Cerebellar nuclear complex (tissue), 1 donor: ENCODE measurements at regions not wholly inside any gene's neighbourhood (a gene's known extent, or its start where the extent isn't known, plus 50 kb on each side); places are given as distances from the start of the nearest gene placed in this dataset.
A peak's percentile ranks its signal among the peaks of the same experiment; 100 is the strongest.
"Not testable (repeated sequence)": the region's sequence is repeated elsewhere in the genome, so short reads cannot be mapped to it uniquely, and the experiment has no call there.

Experiments used
- DNase-seq, 2 experiments: peaks; one replicate each; lab custom pipeline; 2025; lab: John Stamatoyannopoulos, UW

DNA sequence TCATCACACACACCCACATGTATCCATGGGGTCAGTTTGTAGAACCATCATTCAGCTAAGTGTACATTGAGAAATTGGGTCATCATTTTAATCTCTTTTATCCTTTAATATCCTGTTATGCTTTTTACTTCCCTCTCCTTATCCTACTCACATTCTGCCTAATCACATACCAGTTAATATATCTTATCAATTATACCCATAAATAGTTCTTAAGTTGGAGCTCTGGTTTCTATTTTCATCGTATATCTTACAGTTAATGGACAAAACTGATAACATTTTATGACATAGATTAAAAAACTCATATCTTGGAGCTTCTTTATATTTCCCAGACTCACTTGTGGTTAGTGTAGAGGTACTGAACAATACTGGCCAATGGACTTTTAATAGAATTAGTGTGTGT lies 729.5 kb upstream of the LCORL start:
- DNase-seq = no peak

DNA sequence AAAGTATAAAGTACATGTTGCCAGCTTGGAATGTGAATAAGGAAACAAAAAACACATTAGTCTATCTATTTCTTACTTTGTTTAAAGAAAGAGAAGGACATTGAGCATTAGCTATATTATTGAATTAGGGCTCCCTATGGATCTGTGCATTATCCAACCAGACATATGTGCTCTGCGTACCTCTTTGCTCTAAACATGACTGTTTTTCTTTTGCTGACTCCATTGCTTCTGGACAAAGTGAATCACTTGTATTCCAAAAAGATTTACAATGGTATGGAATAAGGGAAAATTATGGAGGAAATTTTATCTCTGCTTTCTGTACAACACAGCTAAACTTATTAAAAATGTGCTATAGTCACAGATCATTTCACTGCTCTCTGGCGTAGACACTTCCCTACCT lies 727.8 kb upstream of the LCORL start:
- DNase-seq = no peak

DNA sequence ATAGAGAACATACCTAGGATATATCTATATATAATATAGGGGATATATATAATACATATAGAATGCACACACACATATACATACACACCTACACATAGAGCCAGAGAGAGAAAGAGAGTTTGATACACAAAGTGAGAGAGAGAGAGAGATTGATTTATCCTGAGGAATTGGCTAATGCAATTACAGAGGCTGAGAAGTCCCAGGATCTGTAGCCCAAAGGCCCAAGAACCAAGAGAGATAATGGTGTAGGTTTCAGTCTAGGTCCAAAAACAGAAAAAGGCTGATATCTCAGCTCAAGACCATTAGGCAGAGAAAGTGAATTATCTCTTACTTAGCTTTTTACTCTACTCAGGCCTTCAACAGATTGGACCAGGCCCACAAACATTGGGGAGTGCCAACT lies 715.0 kb upstream of the LCORL start:
- DNase-seq = no peak

DNA sequence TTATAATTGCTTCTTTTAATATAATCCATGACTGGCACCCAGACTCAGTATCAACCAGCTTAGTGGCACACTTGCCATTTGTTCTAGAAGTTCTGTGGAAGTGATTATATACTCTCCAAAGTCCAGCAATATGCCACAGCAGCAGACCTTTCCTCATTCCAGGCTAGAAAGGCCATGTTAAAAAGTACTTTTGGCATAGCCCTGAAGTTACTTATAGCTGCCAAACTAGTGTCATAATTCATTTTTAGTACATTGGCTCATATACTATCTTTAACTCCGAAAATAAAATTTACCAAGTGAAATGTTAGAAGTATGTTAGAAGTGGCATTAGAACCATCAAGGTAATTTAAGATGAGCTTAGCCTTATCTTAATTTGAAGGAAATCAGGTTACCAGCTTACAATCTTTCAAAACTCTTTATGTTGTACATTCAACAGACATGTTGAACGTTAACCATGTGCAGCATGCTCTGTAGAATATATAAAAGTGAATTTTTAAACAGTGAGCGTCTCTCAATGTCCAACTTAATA lies 714.2 kb upstream of the LCORL start:
- DNase-seq = no peak

DNA sequence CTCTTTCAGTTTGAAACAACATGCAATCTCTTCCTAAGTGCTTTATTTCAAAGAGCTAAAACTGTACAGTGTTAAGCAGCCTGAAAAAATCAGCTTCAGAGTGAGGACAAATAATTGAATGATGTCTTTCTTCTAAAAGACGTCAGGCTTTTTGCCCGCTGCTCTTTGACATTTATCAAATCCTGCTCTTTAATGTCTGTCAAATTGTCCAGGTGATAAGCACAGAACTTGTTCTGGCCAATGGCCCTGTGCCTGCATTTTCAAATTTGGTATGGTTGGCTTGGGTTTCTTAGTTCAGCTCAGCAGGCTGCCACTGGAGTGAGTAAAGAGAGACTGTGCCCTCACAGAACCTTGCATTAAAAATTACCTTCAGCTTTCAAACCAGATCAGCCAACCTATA lies 712.9 kb upstream of the LCORL start:
- no peak for DNase-seq

DNA sequence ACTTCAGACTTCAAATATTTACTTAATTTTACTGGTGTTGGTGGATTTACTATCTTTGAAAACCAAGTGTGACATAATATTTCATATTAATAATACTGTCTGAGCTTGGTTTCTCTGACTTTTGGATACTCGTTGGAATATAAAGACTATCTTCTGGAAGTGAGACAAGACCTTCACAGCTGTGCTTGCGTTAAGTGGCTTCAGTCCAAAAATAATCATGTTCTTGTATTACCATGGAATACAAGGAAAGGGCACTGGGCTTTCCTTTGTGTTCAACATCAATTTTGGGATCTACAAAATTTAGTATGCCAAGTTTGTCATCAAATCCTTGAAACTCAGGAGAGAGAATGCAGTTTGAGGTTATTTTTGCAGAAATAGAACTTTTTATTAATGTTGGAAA lies 712.4 kb upstream of the LCORL start:
- no peak for DNase-seq

DNA sequence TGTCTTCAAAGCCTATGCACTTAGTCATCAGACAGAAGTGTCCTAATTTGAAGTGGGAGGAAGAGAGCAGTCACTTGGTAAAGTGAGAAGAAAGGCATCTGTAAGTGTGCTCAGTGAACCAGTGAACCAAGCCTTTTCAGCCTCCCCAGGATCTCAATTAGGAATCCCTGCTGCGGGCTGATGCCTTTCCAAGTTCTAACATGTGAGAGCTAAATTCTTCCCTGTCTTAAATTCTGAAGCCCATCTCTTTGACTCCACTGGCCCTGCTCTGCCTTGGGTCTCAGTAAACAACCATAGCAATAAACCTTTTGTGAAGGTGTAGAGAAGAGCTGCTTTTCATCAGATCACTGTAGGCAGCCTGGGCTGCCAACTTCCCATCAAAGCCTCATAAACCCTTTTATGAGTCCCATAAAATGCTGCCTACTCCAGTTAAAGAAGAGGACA lies 701.2 kb upstream of the LCORL start:
- no peak for DNase-seq

DNA sequence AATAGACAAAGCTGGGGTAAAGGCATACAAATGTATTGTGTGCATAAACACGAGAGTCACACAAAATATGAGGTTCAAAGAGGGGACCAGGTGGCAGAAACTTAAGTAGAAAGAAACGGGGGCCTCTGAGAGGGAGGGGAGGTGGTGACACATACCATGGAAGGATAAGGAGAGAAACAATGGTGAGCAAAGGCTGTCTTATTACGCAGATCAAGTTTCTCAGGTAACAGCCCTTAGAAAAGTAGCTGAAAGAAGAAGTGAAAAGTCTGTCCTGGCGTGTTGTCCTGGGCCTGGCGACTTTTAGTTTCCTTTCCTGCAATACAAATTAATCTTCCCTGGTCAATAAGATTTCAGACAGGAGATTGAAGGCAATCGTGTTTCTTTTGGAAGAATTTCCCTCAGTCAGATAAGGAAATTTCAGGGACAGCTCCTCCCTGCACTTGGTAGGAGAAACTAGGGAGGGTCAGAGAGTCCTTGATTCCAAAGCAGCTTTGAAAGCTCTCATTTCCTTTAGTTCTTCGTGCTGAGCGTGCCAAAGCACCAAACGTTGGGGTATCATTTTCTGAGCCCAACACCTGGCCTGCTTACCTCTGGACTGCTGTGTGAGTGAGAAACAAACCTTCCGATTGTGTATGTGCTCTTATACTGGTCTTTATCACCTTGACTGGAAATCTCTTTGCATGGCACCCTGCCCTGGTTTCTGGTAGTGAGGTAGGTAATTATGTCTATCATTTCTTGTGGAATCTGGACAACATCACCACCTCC lies 676.7 kb upstream of the LCORL start:
- DNase-seq = no peak

DNA sequence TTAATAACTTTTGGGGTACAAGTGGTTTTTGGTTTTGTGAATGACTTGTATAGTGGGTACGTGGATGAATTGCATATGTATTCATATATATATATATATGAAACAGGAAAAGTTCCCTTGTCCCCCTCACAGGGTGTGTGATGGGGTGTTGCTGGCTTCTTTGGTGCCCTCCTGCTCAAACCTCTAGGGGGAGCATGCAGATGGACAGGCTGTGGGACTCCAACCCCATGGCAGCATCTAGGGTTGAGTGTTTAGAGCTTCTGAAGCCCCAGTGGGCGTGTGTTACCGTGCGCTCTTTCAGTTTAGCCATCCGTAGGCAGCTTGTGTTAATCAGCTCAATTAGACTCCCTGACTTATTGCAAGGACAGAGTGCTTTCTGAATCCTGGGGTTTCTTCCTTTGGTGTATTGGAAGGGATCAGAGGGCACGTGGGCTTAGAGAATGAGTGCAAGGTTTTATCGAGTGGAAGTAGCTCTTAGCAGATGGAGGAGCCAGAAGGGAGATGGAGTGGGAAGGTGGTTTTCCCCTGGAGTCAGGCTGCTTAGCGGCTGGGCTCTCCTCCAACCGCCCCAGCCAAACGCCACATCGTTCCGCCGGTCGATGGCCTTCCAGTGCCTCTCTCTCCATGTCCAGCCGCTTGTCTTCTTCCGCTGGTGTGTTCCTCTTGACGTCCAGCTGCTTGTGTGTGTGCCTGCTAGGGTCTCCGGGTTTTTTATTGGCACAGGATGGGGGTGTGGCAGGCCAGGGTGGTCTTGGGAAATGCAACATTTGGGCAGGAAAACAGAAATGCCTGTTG lies 674.4 kb upstream of the LCORL start:
- no peak for DNase-seq

DNA sequence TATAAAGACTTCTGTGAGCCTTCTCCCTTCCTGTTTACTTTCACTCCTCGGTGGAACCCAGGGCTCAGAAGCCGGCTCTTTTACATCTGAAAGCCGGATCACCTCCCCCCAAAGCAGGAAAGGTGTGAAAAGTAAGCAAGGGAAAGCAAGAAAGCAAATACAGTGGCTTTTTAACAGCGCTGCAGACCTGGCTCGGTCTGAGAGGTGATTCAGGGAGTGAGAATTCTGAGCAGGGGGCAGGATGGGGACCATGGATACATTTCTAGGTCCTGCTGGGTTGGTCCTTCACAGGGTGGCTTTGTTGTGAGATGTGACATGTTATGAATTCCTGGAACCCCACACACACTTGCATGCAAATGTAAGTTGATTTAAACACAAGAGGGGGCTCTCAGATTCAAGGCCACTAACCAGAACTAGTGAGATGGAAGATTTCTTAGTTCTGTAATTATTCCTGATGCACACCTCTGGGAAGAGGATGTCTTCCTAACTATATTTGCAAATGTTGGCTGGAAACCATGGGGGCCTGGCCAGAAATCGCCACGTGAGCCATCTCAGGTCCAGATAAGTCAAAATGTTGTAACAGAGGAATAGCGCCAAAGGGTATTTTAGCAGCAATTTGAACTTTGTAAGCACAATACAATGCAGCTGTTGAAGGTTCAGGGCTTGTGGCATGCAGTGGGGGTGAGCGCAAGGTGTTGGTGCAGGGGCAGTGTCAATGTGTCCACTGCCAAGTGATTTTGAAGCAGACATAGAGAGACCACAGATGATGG lies 670.1 kb upstream of the LCORL start:
- no peak for DNase-seq

DNA sequence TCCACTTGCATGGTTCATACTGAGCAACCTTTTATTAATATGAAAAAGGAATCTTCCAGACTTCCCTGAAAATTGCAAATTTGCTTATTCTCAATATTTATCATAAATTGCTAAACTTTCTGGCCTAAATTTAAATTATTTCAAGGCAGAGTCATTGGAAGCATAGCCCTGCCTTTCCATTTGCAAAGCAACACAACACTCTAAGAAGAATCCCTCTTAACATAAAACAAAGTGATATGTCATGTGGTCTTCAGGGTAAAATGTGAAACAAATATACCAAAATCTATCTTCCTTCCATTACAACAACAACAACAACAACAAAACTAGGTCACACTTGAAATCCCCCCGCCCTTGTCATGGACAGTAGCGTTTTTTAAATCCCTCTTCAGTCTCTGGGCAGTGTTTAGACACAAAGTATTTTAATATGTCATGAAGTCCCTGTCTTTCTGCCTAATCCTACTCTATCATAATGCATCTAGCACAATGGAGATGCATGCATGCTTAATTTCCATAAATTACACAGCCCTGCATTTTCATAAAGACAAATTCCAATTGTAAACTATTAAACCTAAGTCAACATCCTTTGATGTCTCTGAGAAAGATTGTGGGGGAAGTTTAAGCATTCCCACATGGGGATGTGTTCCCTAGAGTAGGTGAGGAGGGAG lies 668.9 kb upstream of the LCORL start:
- no peak for DNase-seq

DNA sequence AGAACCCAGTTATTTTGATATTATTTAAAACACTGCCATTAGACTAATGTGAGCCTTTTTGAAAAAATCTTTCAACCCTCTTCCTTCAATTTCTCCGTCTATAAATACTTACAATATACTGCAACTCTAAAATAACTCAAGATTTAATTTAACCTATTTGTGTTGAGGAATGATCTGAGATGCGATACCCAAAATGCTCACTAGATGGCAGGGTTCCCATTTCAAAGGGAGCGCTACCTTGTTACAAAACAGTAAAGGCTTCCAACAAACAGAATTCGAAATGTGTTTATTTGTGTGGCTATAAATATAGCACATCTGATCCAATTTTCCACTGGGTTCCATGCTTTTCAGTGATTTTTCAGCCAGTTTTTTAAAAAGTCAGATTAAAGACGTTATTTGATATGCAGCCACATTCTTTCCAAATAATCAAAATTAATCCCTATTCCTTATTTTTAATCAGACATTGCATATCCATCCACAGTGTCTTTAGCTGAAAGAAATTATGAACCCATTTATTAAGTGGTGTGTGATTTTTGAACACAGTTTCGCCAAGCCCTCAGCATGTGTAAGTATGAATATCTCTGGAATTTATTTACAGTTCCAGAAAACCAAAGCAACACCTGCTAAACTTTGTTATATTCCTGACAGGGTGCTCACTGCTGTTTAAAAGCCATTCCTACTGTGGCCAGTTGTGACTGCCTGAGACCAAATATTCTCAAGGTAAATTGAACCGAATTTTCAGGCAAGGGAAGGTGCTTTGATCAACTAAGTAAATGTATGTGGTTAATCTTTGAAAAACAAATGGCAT lies 668.0 kb upstream of the LCORL start:
- peak in 1 of 2 experiments; percentile 1 for DNase-seq

DNA sequence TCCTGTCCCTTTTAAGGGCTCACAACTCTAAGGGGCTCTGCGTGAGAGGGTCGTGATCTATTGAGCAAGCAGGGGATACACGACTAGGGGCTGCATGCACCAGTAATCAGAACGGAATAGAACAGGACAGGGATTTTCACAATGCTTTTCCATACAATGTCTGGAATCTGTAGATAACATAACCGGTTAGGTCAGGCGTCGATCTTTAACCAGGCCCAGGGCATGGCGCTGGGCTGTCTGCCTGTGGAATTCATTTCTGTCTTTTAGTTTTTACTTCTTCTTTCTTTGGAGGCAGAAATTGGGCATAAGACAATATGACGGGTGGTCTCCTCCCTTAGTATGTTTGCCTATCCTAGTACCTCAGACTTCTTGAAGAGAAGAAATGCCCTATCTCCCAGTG lies 666.8 kb upstream of the LCORL start:
- not testable (repeated sequence) for DNase-seq

DNA sequence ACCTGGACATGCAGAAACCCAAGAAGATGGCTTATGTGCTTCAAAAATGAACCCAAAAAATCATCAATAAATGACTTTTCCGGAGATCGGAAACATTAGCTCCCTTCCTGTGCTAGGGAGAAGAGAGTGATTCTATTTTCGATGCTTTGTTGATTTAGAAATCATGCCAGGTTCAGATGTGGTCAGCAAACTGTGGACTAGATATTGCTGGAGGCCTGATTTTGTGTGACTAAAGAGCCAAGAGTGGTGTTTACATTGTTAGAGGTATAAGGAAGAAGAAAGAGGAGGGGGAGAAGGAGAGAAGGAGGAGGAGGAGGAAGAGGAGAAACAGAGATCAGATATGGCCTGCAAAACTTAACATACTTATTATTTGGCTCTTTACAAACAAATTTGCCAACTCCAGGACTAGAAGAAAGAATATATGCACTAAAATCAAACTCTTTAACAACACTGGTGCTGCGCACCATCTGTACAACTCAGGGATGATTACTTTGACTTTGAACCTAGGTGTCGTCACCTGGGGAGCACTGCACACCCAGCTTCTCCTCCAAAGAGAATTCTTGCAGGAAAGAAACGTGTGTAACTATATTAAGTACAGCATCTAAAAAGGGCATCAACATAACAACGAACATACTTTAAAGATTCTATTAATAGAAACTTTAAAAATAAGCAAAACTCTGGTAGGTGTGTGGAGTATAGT lies 664.9 kb upstream of the LCORL start:
- no peak for DNase-seq

DNA sequence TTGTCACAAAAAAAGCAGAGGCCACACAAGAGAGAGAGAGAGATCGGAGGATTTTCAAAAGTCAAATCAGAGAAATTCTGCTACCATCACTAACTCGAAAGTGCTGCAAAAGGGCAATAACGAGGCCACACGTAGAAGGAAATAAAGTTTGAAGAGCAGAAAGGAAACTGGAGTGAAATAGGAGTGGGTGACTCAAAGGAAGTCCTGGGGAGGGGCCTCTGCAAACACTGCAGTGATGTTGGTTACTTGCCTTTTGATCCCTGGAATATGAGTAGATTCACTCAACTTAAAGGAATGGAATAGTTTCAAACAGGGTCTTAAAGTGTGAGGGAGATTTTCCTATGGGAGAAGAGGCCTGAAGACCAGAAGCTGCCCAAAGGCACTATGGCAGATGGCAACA lies 663.4 kb upstream of the LCORL start:
- no peak for DNase-seq

DNA sequence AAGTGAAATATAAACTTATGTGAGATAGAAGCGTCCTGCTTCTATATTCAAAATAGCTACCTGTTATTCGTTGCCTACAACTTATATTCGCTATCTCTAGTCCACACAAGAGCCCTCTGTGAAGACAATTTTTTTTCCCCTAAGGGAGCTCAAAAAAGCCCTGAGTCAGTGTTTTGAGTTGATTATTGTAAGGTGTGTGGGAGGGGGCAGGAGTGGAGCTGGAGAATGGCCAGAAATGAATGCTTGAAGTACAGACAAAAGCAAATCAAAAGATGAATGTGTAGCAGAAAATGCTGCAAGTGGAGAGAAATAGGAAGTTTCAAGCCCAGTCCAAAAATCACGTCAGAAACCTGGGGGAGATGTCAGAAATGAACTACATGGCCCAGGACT lies 655.0 kb upstream of the LCORL start:
- no peak for DNase-seq

DNA sequence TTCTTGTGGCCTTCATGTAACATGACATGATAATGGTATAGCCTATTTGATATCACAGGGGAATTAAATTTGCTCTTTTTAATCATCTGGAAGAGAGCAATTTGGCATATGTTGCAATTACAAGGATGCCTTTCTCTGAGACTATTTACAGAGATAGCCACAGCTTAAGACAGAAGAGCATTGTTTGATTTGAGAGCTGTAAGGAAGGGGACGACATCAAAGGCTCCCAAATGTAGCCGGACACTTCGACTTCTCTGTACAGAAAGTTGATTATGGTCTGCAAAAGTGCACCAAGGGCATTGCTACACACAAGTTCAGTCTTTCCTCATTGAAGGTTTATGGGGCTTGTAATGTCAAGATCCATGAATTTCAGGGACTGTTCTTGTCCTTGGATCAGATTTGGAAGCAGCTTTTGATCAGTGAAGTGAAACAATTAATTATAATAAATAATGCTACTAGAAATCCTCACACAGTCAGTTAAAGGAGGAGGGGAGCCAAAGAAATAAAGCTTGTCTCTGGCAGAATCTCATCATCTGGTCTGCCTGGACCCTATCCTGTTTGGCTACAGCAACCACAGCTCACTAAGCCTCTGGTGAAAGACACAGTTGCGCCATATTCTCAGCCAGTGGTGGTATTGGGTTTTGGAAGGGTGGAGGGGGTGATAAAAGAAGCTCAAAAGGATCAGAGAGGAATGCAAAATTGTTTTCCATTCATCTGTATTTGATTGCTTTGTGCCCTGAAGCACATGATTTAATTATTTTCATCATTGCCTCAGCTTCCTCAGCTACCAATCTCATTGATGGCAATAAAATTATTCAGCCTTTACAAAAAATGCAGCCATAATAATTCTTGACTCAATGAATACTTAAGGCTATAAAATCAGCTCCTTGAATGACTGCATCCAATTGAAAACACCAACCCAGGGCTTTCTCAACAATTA lies 654.3 kb upstream of the LCORL start:
- DNase-seq = no peak

DNA sequence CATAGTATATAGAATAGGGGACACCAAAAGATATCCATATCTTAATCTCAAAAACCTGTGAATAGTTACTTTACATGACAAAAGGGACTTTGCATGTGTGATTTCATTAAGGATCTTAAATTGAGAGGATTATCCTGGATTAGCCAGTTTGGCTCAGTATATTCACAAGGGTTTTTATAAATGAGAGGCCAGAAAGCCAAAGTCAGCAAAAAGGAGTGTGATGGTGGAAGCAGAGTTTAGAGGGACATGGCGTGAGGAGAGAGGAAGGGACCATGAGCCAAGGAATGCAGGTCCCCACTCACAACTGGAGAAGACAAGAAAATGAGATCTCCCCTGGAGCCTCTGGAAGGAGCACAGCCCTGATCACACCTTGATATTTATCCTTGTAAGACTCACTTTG lies 648.5 kb upstream of the LCORL start:
- no peak for DNase-seq

DNA sequence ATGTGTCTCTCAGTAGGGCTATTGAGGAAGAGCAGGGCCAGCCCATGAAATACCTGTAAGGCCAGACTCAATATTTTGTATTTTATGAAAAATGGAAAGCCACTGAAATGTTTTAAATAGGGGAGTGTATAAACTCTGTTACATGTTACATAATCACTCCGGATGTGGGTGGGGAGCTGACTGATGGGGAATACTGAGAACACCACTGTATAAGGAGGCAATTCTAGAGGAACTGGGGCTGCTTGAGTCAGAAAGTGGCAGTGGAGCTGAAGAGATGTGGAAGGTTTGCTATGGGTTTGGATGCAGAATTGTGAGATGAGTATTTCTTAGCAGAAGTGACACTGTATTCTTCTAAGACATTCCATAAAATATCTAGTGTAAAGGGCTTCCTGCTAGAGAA lies 647.8 kb upstream of the LCORL start:
- no peak for DNase-seq
